ENCODE measurements at regions not wholly inside any gene's neighbourhood (a gene's known extent, or its start where the extent isn't known, plus 50 kb on each side); places are given as distances from the start of the nearest gene placed in this dataset.

- TF ChIP-seq EZH2 (IDR thresholded peaks at IDR 0.05; ENCODE audit: borderline replicate concordance, low read depth, low read length, severe bottlenecking) (no peak), CTCF (IDR thresholded peaks at IDR 0.05; ENCODE audit: borderline replicate concordance, extremely low read depth, low read length, poor library complexity, severe bottlenecking) (no peak)
These were observed 142.7 kb upstream of the DPPA4 start for GRCh38 chr3:109480014-109480413.
